GM12891 (cell line): ENCODE measurements at regions not wholly inside any gene's neighbourhood (a gene's known extent, or its start where the extent isn't known, plus 50 kb on each side); places are given as distances from the start of the nearest gene placed in this dataset.

Experiments
- POLR2A ChIP-seq: IDR thresholded peaks from 2 replicates; pipeline ENCODE4 v1.6.1; 2011; ENCODE audit warnings: low read depth, low read length, control low read depth
- POLR2AphosphoS5 ChIP-seq: IDR thresholded peaks from 2 replicates; pipeline ENCODE4 v1.6.1; 2011; ENCODE audit warnings: low read depth, low read length, control low read depth
- POU2F2 ChIP-seq: IDR thresholded peaks from 2 replicates; pipeline ENCODE4 v1.6.1; 2011; ENCODE audit warnings: low read depth, mild to moderate bottlenecking, control low read depth, low read length, moderate library complexity
- TAF1 ChIP-seq: IDR thresholded peaks from 2 replicates; pipeline ENCODE4 v1.6.1; 2011; ENCODE audit warnings: low read depth, low read length, control low read depth

DNA sequence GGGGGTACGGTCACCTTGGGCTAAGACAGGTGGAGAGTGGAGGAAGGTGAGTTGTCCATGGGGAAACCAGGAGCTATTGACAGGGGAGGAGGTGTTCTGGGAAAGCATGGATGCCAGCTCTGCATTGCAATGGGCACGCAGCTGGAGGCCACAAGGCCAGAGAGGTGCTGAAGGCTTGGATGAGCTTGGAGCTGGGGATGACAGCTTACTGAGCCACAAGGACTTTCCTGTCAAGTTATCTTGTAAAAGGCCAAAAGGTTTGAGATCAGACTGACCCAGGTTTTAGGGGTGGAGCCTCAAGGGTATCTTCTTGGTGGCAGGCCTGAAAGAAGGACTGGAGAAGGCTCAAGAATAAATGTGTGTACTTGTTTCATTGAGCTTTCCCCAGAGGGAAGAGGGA, 115.2 kb downstream of the ASB7 start:
- TF ChIP-seq POLR2A = no peak
- no peak for TF ChIP-seq TAF1
- TF ChIP-seq POLR2AphosphoS5 = no peak
- no peak for TF ChIP-seq POU2F2
